GM21737 (cell line): ENCODE measurements at regions not wholly inside any gene's neighbourhood (a gene's known extent, or its start where the extent isn't known, plus 50 kb on each side); places are given as distances from the start of the nearest gene placed in this dataset.
"Not testable (repeated sequence)": the region's sequence is repeated elsewhere in the genome, so short reads cannot be mapped to it uniquely, and the experiment has no call there.

Source experiments
- ATAC-seq: cut with Tn5 transposase; IDR thresholded peaks from one replicate; pipeline ENCODE4 v1.9.1; 2021; ENCODE audit warnings: mild to moderate bottlenecking, moderate library complexity; ENCODE audit not compliant: unreplicated experiment

- ATAC-seq, result not testable (repeated sequence)
Measured at GRCh38 chr17:26936645-26937044, 357.3 kb upstream of the WSB1 start.

- ATAC-seq, result not testable (repeated sequence)
Measured at GRCh38 chr17:26937750-26938322, 356.1 kb upstream of the WSB1 start.

GRCh38 chr17:26939755-26940154 is 354.2 kb upstream of the WSB1 start:
- ATAC-seq, result not testable (repeated sequence)

- ATAC-seq, result not testable (repeated sequence)
Measured at GRCh38 chr17:26940587-26940986, 353.3 kb upstream of the WSB1 start.

GRCh38 chr17:26962255-26963162 is 331.4 kb upstream of the WSB1 start:
- ATAC-seq, result no peak

GRCh38 chr17:26963163-26963503 is 330.8 kb upstream of the WSB1 start:
- no peak for ATAC-seq

GRCh38 chr17:26965898-26966624 is 327.9 kb upstream of the WSB1 start:
- not testable (repeated sequence) for ATAC-seq

GRCh38 chr17:26966625-26967179 is 327.2 kb upstream of the WSB1 start:
- ATAC-seq, result not testable (repeated sequence)

GRCh38 chr17:26981845-26982425 is 312.0 kb upstream of the WSB1 start:
- not testable (repeated sequence) for ATAC-seq

- ATAC-seq, result not testable (repeated sequence)
Measured at GRCh38 chr17:26982563-26982962, 311.4 kb upstream of the WSB1 start.

GRCh38 chr17:26987851-26988250 is 306.1 kb upstream of the WSB1 start:
- ATAC-seq, result not testable (repeated sequence)

- ATAC-seq, result not testable (repeated sequence)
Measured at GRCh38 chr17:26994648-26995047, 299.3 kb upstream of the WSB1 start.

GRCh38 chr17:26996146-26996916 is 297.6 kb upstream of the WSB1 start:
- not testable (repeated sequence) for ATAC-seq

GRCh38 chr17:27007734-27008531 is 286.0 kb upstream of the WSB1 start:
- not testable (repeated sequence) for ATAC-seq

GRCh38 chr17:27009087-27009486 is 284.8 kb upstream of the WSB1 start:
- no peak for ATAC-seq

GRCh38 chr17:27010138-27010537 is 283.8 kb upstream of the WSB1 start:
- not testable (repeated sequence) for ATAC-seq

- ATAC-seq, result not testable (repeated sequence)
Measured at GRCh38 chr17:27030552-27030951, 263.4 kb upstream of the WSB1 start.

GRCh38 chr17:27038676-27039075 is 255.2 kb upstream of the WSB1 start:
- ATAC-seq, result no peak

- ATAC-seq, result not testable (repeated sequence)
Measured at GRCh38 chr17:27045039-27045438, 248.9 kb upstream of the WSB1 start.
